HEK293 (cell line): ENCODE measurements at regions not wholly inside any gene's neighbourhood (a gene's known extent, or its start where the extent isn't known, plus 50 kb on each side); places are given as distances from the start of the nearest gene placed in this dataset.

Source experiments
- CTCF ChIA-PET: fragments of 350-600 bp; formaldehyde crosslinking; extraction: SDS; loops from one replicate; lab custom pipeline; 2021; ENCODE audit warnings: antibody characterized with exemption; lab: Yijun Ruan, JAX
- POLR2A ChIA-PET: fragments of 300-600 bp; formaldehyde crosslinking; extraction: SDS; loops from one replicate; lab custom pipeline; 2020; ENCODE audit warnings: antibody characterized with exemption, inconsistent platforms; lab: Yijun Ruan, JAX
- H3K27ac ChIP-seq: fragments of 200-500 bp; sonication (Bioruptor generic); 2 replicates; pipeline ENCODE4 v1.5.1; 2014; ENCODE audit warnings: low read depth, low read length, control low read depth, inconsistent platforms; ENCODE audit errors: extremely low read depth
- H3K36me3 ChIP-seq, 2 experiments: fragments of 200-500 bp in 1 of 2; sonication (Bioruptor generic) in 1 of 2; 1 replicate in 1 of 2; 2 replicates in 1 of 2; pipeline ENCODE4 v1.5.1; 2014 to 2017; ENCODE audit warnings: inconsistent platforms in 2 of 2, low read length in 2 of 2; ENCODE audit not compliant: control insufficient read depth in 2 of 2, insufficient read depth in 1 of 2
- H3K4me1 ChIP-seq: fragments of 200-500 bp; sonication (Bioruptor generic); 2 replicates; pipeline ENCODE4 v1.5.1; 2014; ENCODE audit warnings: mild to moderate bottlenecking, low read length, inconsistent platforms; ENCODE audit not compliant: control insufficient read depth, insufficient read depth
- H3K4me3 ChIP-seq: 2 replicates; pipeline ENCODE4 v1.5.1; 2011; ENCODE audit warnings: low read depth, mild to moderate bottlenecking, control low read depth, low read length, moderate library complexity
- H3K9me3 ChIP-seq: fragments of 200-500 bp; sonication (Bioruptor generic); 2 replicates; pipeline ENCODE4 v1.5.1; 2014; ENCODE audit warnings: low read depth, low read length, inconsistent platforms; ENCODE audit not compliant: control insufficient read depth, insufficient read depth
- ATF2 ChIP-seq: fragments of 450-650 bp; formaldehyde crosslinking; IDR thresholded peaks from 2 replicates; pipeline ENCODE4 v1.5.1; 2016; ENCODE audit warnings: missing biosample characterization, missing genetic modification characterization, low read depth
- BCL11B ChIP-seq: fragments of 450-650 bp; formaldehyde crosslinking; IDR thresholded peaks from 2 replicates; pipeline ENCODE4 v1.5.1; 2016; ENCODE audit warnings: low read depth, missing biosample characterization, missing genetic modification characterization
- FEZF1 ChIP-seq: fragments of 450-650 bp; formaldehyde crosslinking; IDR thresholded peaks from 2 replicates; pipeline ENCODE4 v1.5.1; 2016; ENCODE audit warnings: missing biosample characterization, missing genetic modification characterization
- HIC1 ChIP-seq: fragments of 450-650 bp; formaldehyde crosslinking; IDR thresholded peaks from 2 replicates; pipeline ENCODE4 v1.5.1; 2016; ENCODE audit warnings: missing biosample characterization, missing genetic modification characterization
- HOXC10 ChIP-seq: sonication (generic); formaldehyde crosslinking; IDR thresholded peaks from 2 replicates; pipeline ENCODE4 v1.8.1; 2023; ENCODE audit warnings: mild to moderate bottlenecking, missing genetic modification reagents
- OSR2 ChIP-seq: fragments of 450-650 bp; formaldehyde crosslinking; IDR thresholded peaks from 2 replicates; pipeline ENCODE4 v1.5.1; 2016; ENCODE audit warnings: missing biosample characterization, missing genetic modification characterization
- PRDM4 ChIP-seq: fragments of 450-650 bp; formaldehyde crosslinking; IDR thresholded peaks from 2 replicates; pipeline ENCODE4 v1.5.1; 2017; ENCODE audit warnings: missing biosample characterization, missing genetic modification characterization
- SALL2 ChIP-seq: fragments of 450-650 bp; formaldehyde crosslinking; IDR thresholded peaks from 2 replicates; pipeline ENCODE4 v1.5.0; 2017; ENCODE audit warnings: missing biosample characterization, mild to moderate bottlenecking, missing genetic modification characterization, borderline replicate concordance
- SCRT2 ChIP-seq: fragments of 450-650 bp; formaldehyde crosslinking; IDR thresholded peaks from 2 replicates; pipeline ENCODE4 v1.5.1; 2016; ENCODE audit warnings: missing biosample characterization, missing genetic modification characterization
- SETDB1 ChIP-seq: IDR thresholded peaks from one replicate; pipeline ENCODE4 v1.6.1; 2017; ENCODE audit warnings: mild to moderate bottlenecking, low read length, moderate library complexity, mixed read lengths; ENCODE audit not compliant: insufficient read length
- TRIM28 ChIP-seq: IDR thresholded peaks from 2 replicates; pipeline ENCODE4 v1.6.1; 2011; ENCODE audit warnings: low read length, control low read depth, borderline replicate concordance
- ZBTB7A ChIP-seq: fragments of 450-650 bp; formaldehyde crosslinking; IDR thresholded peaks from 2 replicates; pipeline ENCODE4 v1.5.1; 2016; ENCODE audit warnings: low read depth, missing biosample characterization, missing genetic modification characterization
- ZFP41 ChIP-seq: fragments of 450-650 bp; formaldehyde crosslinking; IDR thresholded peaks from 2 replicates; pipeline ENCODE4 v1.5.1; 2016; ENCODE audit warnings: missing biosample characterization, missing genetic modification characterization, borderline replicate concordance
- ZNF114 ChIP-seq: fragments of 450-650 bp; formaldehyde crosslinking; IDR thresholded peaks from 2 replicates; pipeline ENCODE4 v1.5.0; 2017; ENCODE audit warnings: missing biosample characterization, missing genetic modification characterization
- ZNF140 ChIP-seq: fragments of 450-650 bp; formaldehyde crosslinking; IDR thresholded peaks from 2 replicates; pipeline ENCODE4 v1.5.1; 2016; ENCODE audit warnings: missing biosample characterization, missing genetic modification characterization
- ZNF148 ChIP-seq: fragments of 450-650 bp; formaldehyde crosslinking; IDR thresholded peaks from 2 replicates; pipeline ENCODE4 v1.5.0; 2017; ENCODE audit warnings: missing biosample characterization, missing genetic modification characterization, borderline replicate concordance
- ZNF223 ChIP-seq: fragments of 450-650 bp; formaldehyde crosslinking; IDR thresholded peaks from 2 replicates; pipeline ENCODE4 v1.5.1; 2016; ENCODE audit warnings: missing biosample characterization, missing genetic modification characterization
- ZNF350 ChIP-seq: fragments of 450-650 bp; formaldehyde crosslinking; IDR thresholded peaks from 2 replicates; pipeline ENCODE4 v1.5.0; 2017; ENCODE audit warnings: missing biosample characterization, mild to moderate bottlenecking, missing genetic modification characterization
- ZNF510 ChIP-seq: fragments of 450-650 bp; formaldehyde crosslinking; IDR thresholded peaks from 2 replicates; pipeline ENCODE4 v1.5.1; 2018; ENCODE audit warnings: mild to moderate bottlenecking, missing genetic modification characterization, missing biosample characterization; ENCODE audit not compliant: insufficient replicate concordance
- ZNF560 ChIP-seq: fragments of 450-650 bp; formaldehyde crosslinking; IDR thresholded peaks from 2 replicates; pipeline ENCODE4 v1.5.1; 2017; ENCODE audit warnings: missing biosample characterization, missing genetic modification characterization, borderline replicate concordance
- ZNF585B ChIP-seq: fragments of 450-650 bp; formaldehyde crosslinking; IDR thresholded peaks from 2 replicates; pipeline ENCODE4 v1.5.1; 2016; ENCODE audit warnings: missing biosample characterization, missing genetic modification characterization
- ZNF600 ChIP-seq: fragments of 450-650 bp; formaldehyde crosslinking; IDR thresholded peaks from 2 replicates; pipeline ENCODE4 v1.5.1; 2016; ENCODE audit warnings: missing biosample characterization, missing genetic modification characterization
- ZNF624 ChIP-seq: fragments of 450-650 bp; formaldehyde crosslinking; IDR thresholded peaks from 2 replicates; pipeline ENCODE4 v1.5.1; 2017; ENCODE audit warnings: missing biosample characterization, missing genetic modification characterization
- ZNF664 ChIP-seq: fragments of 450-650 bp; formaldehyde crosslinking; IDR thresholded peaks from 2 replicates; pipeline ENCODE4 v1.5.1; 2016; ENCODE audit warnings: missing biosample characterization, missing genetic modification characterization
- ZXDB ChIP-seq: fragments of 450-650 bp; formaldehyde crosslinking; IDR thresholded peaks from 2 replicates; pipeline ENCODE4 v1.5.1; 2016; ENCODE audit warnings: missing biosample characterization, missing genetic modification characterization

- no peak overlapping the region for H3K27ac ChIP-seq
- H3K4me3 ChIP-seq: no peak overlapping the region
- CTCF ChIA-PET: interaction anchor here (3.2 kb wide), 1 partner anchor 12 kb away, joined by 16 read pairs; no protein-coding TSS in a partner anchor
- H3K36me3 ChIP-seq: no peaks in the 10 kb centered on the region
- no peaks in the 10 kb centered on the region for H3K9me3 ChIP-seq
- no peaks in the 10 kb centered on the region for H3K4me1 ChIP-seq
- TF ChIP-seq FEZF1 (tag by site-specific recombination): no peak
- TF ChIP-seq ZNF624 (tag by site-specific recombination): no peak
- POLR2A ChIA-PET: no interaction called here
These were observed 391.1 kb downstream of the PMP22 start for GRCh38 chr17:14873996-14874395.

GRCh38 chr17:14873540-14873939, 391.6 kb downstream of the PMP22 start:
- H3K36me3 ChIP-seq: no peaks in the 10 kb centered on the region
- POLR2A ChIA-PET: no interaction called here
- H3K9me3 ChIP-seq: no peaks in the 10 kb centered on the region
- H3K27ac ChIP-seq: no peak overlapping the region
- no peaks in the 10 kb centered on the region for H3K4me1 ChIP-seq
- CTCF ChIA-PET: interaction anchor here (3.2 kb wide), 1 partner anchor 13 kb away, joined by 16 read pairs; no protein-coding TSS in a partner anchor
- H3K4me3 ChIP-seq: no peak overlapping the region
- TF ChIP-seq SCRT2 (tag by site-specific recombination) (no peak), HOXC10 (CRISPR knock-in tag) (no peak), ZNF114 (tag by site-specific recombination) (no peak), ZNF585B (tag by site-specific recombination) (no peak), ZNF223 (no peak), ZNF664 (no peak), ZXDB (tag by site-specific recombination) (no peak), SETDB1 (no peak), ZBTB7A (tag by site-specific recombination) (no peak), ZFP41 (tag by site-specific recombination) (no peak), SALL2 (tag by site-specific recombination) (no peak), ZNF600 (tag by site-specific recombination) (no peak), ZNF148 (tag by site-specific recombination) (no peak), OSR2 (no peak)

- H3K4me1 ChIP-seq: no peaks in the 10 kb centered on the region
- CTCF ChIA-PET: interaction anchor here (0.6 to 3.2 kb wide), 5 partner anchors 9 to 194 kb away, joined by 3 to 16 read pairs (median 3); no protein-coding TSS in a partner anchor
- POLR2A ChIA-PET: interaction anchor here (0.6 kb wide), 1 partner anchor 13 kb away, joined by 3 read pairs; no protein-coding TSS in a partner anchor
- no peak for TF ChIP-seq ZNF510 (tag by site-specific recombination)
- no peak for TF ChIP-seq BCL11B (tag by site-specific recombination)
- TF ChIP-seq ATF2 (tag by site-specific recombination): no peak
- TF ChIP-seq HOXC10 (CRISPR knock-in tag): no peak
- no peak for TF ChIP-seq TRIM28
- no peak for TF ChIP-seq PRDM4 (tag by site-specific recombination)
- no peak for TF ChIP-seq ZNF140 (tag by site-specific recombination)
- no peak for TF ChIP-seq ZNF560 (tag by site-specific recombination)
- no peak for TF ChIP-seq SETDB1
- TF ChIP-seq ZNF350 (tag by site-specific recombination): no peak
- no peak for TF ChIP-seq HIC1
These were observed 393.2 kb downstream of the PMP22 start for GRCh38 chr17:14871921-14872320.

More at GRCh38 chr17:14871921-14872320, 393.2 kb downstream of the PMP22 start:
- Histone ChIP-seq H3K27ac (no peak overlapping the region), H3K36me3 (no peaks in the 10 kb centered on the region), H3K9me3 (no peaks in the 10 kb centered on the region), H3K4me3 (no peak overlapping the region)
